ENCODE measurements at regions not wholly inside any gene's neighbourhood (a gene's known extent, or its start where the extent isn't known, plus 50 kb on each side); places are given as distances from the start of the nearest gene placed in this dataset.

GRCh38 chr15:23897091-23897490 is 210.0 kb upstream of the NDN start:
- TF ChIP-seq RAD21 (IDR thresholded peaks at IDR 0.05; ENCODE audit: low read depth) (no peak), USF1 (IDR thresholded peaks at IDR 0.05) (no peak), REST (IDR thresholded peaks at IDR 0.05; ENCODE audit: low read depth) (no peak), CEBPB (IDR thresholded peaks at IDR 0.05) (no peak), TEAD4 (IDR thresholded peaks at IDR 0.05) (no peak), ZBTB7A (IDR thresholded peaks at IDR 0.05; ENCODE audit: low read depth) (no peak), YY1 (IDR thresholded peaks at IDR 0.05; ENCODE audit: low read depth) (no peak), MAX (IDR thresholded peaks at IDR 0.05) (no peak), FOXM1 (IDR thresholded peaks at IDR 0.05; ENCODE audit: borderline replicate concordance, low read depth) (no peak), EP300 (IDR thresholded peaks at IDR 0.05; ENCODE audit: borderline replicate concordance) (no peak)

GRCh38 chr15:23897531-23897930 is 210.4 kb upstream of the NDN start:
- no peak for TF ChIP-seq EGR1 (IDR thresholded peaks at IDR 0.05)
- TF ChIP-seq NFIC (IDR thresholded peaks at IDR 0.05): no peak
- TF ChIP-seq TAF1 (IDR thresholded peaks at IDR 0.05; ENCODE audit: low read depth): no peak
- no peak for TF ChIP-seq EP300 (IDR thresholded peaks at IDR 0.05; ENCODE audit: borderline replicate concordance)
- TF ChIP-seq TCF12 (IDR thresholded peaks at IDR 0.05; ENCODE audit: low read depth): no peak
- no peak for TF ChIP-seq TEAD4 (IDR thresholded peaks at IDR 0.05)
- no peak for TF ChIP-seq MAX (IDR thresholded peaks at IDR 0.05)
- TF ChIP-seq CREB1 (IDR thresholded peaks at IDR 0.05; ENCODE audit: low read depth): no peak
- TF ChIP-seq ZBTB7A (IDR thresholded peaks at IDR 0.05; ENCODE audit: low read depth): no peak
- no peak for TF ChIP-seq YY1 (IDR thresholded peaks at IDR 0.05; ENCODE audit: low read depth)
- TF ChIP-seq USF1 (IDR thresholded peaks at IDR 0.05): no peak
- no peak for TF ChIP-seq REST (IDR thresholded peaks at IDR 0.05; ENCODE audit: low read depth)
- no peak for TF ChIP-seq CEBPB (IDR thresholded peaks at IDR 0.05)
- no peak for TF ChIP-seq FOXM1 (IDR thresholded peaks at IDR 0.05; ENCODE audit: borderline replicate concordance, low read depth)
- TF ChIP-seq RAD21 (IDR thresholded peaks at IDR 0.05; ENCODE audit: low read depth): no peak

GRCh38 chr15:23910030-23910429 is 222.9 kb upstream of the NDN start:
- TF ChIP-seq TAF1 (IDR thresholded peaks at IDR 0.05; ENCODE audit: low read depth) (no peak), NFIC (IDR thresholded peaks at IDR 0.05) (no peak), ZBTB7A (IDR thresholded peaks at IDR 0.05; ENCODE audit: low read depth) (no peak), RAD21 (IDR thresholded peaks at IDR 0.05; ENCODE audit: low read depth) (no peak), CEBPB (IDR thresholded peaks at IDR 0.05) (no peak), YY1 (IDR thresholded peaks at IDR 0.05; ENCODE audit: low read depth) (no peak), REST (IDR thresholded peaks at IDR 0.05; ENCODE audit: low read depth) (no peak), MAX (IDR thresholded peaks at IDR 0.05) (no peak), USF1 (IDR thresholded peaks at IDR 0.05) (no peak), TEAD4 (IDR thresholded peaks at IDR 0.05) (no peak), CREB1 (IDR thresholded peaks at IDR 0.05; ENCODE audit: low read depth) (no peak), FOXM1 (IDR thresholded peaks at IDR 0.05; ENCODE audit: borderline replicate concordance, low read depth) (no peak), TCF12 (IDR thresholded peaks at IDR 0.05; ENCODE audit: low read depth) (no peak)

- TF ChIP-seq ZBTB7A (IDR thresholded peaks at IDR 0.05; ENCODE audit: low read depth) (no peak), REST (IDR thresholded peaks at IDR 0.05; ENCODE audit: low read depth) (no peak), EGR1 (IDR thresholded peaks at IDR 0.05) (no peak), FOXM1 (IDR thresholded peaks at IDR 0.05; ENCODE audit: borderline replicate concordance, low read depth) (no peak), EP300 (IDR thresholded peaks at IDR 0.05; ENCODE audit: borderline replicate concordance) (no peak), NFIC (IDR thresholded peaks at IDR 0.05) (no peak), TAF1 (IDR thresholded peaks at IDR 0.05; ENCODE audit: low read depth) (no peak), TCF12 (IDR thresholded peaks at IDR 0.05; ENCODE audit: low read depth) (no peak), TEAD4 (IDR thresholded peaks at IDR 0.05) (no peak)
Measured at GRCh38 chr15:23912191-23912590, 225.1 kb upstream of the NDN start.
